GM21723 (cell line): ENCODE measurements at regions not wholly inside any gene's neighbourhood (a gene's known extent, or its start where the extent isn't known, plus 50 kb on each side); places are given as distances from the start of the nearest gene placed in this dataset.
"Not testable (repeated sequence)": the region's sequence is repeated elsewhere in the genome, so short reads cannot be mapped to it uniquely, and the experiment has no call there.

Source experiments
- ATAC-seq: cut with Tn5 transposase; IDR thresholded peaks from one replicate; pipeline ENCODE4 v1.9.1; 2021; ENCODE audit warnings: mild to moderate bottlenecking, moderate library complexity; ENCODE audit not compliant: unreplicated experiment

GRCh38 chr11:47928426-47928825, 51.9 kb upstream of the PTPRJ start:
- no peak for ATAC-seq

- no peak for ATAC-seq
These were observed 56.1 kb upstream of the PTPRJ start for GRCh38 chr11:47924184-47924691.

GRCh38 chr11:47923667-47924066, 56.7 kb upstream of the PTPRJ start:
- ATAC-seq = no peak

GRCh38 chr11:47921080-47921555, 59.2 kb upstream of the PTPRJ start:
- ATAC-seq = not testable (repeated sequence)

GRCh38 chr11:47918882-47919495, 61.4 kb upstream of the PTPRJ start:
- no peak for ATAC-seq

GRCh38 chr11:47918370-47918690, 62.0 kb upstream of the PTPRJ start:
- no peak for ATAC-seq

- ATAC-seq = no peak
These were observed 62.6 kb upstream of the PTPRJ start for GRCh38 chr11:47917599-47918369.

- no peak for ATAC-seq
These were observed 64.0 kb upstream of the PTPRJ start for GRCh38 chr11:47916361-47916841.

GRCh38 chr11:47915783-47916182, 64.6 kb upstream of the PTPRJ start:
- ATAC-seq = no peak

- ATAC-seq = no peak
These were observed 65.0 kb upstream of the PTPRJ start for GRCh38 chr11:47915374-47915773.

- ATAC-seq = no peak
These were observed 65.6 kb upstream of the PTPRJ start for GRCh38 chr11:47914743-47915142.

GRCh38 chr11:47913529-47914244, 65.5 kb upstream of the NUP160 start:
- ATAC-seq = no peak

GRCh38 chr11:47912843-47913437, 64.8 kb upstream of the NUP160 start:
- ATAC-seq = no peak

- ATAC-seq = no peak
These were observed 63.0 kb upstream of the NUP160 start for GRCh38 chr11:47911149-47911548.

- ATAC-seq = no peak
These were observed 60.0 kb upstream of the NUP160 start for GRCh38 chr11:47908198-47908597.

- no peak for ATAC-seq
These were observed 59.3 kb upstream of the NUP160 start for GRCh38 chr11:47907499-47907898.

GRCh38 chr11:47906066-47906465, 57.9 kb upstream of the NUP160 start:
- no peak for ATAC-seq

GRCh38 chr11:47905358-47906059, 57.4 kb upstream of the NUP160 start:
- ATAC-seq = no peak

- ATAC-seq = no peak
These were observed 56.7 kb upstream of the NUP160 start for GRCh38 chr11:47904808-47905207.

- ATAC-seq = no peak
These were observed 55.9 kb upstream of the NUP160 start for GRCh38 chr11:47904048-47904447.

GRCh38 chr11:47899801-47900200, 51.7 kb upstream of the NUP160 start:
- peak; percentile 98 for ATAC-seq
